AG04450 (cell line): ENCODE measurements at regions not wholly inside any gene's neighbourhood (a gene's known extent, or its start where the extent isn't known, plus 50 kb on each side); places are given as distances from the start of the nearest gene placed in this dataset.

Source experiments
- CTCF ChIA-PET: fragments of 300-600, 350-600 bp; formaldehyde crosslinking; extraction: SDS; loops from one replicate; lab custom pipeline; 2022; ENCODE audit warnings: antibody characterized with exemption, inconsistent platforms; lab: Charles Lee
- POLR2A ChIA-PET: fragments of 350-600 bp; formaldehyde crosslinking; extraction: SDS; loops from one replicate; lab custom pipeline; 2021; ENCODE audit warnings: antibody characterized with exemption, inconsistent platforms; lab: Yijun Ruan, JAX
- DNase-seq: peaks from one replicate; pipeline ENCODE4 v3.0.0-alpha.2; 2011; ENCODE audit warnings: low read depth, low spot score
- H3K27ac ChIP-seq: one replicate; pipeline ENCODE4 v1.5.1; 2012; ENCODE audit warnings: low read depth, low read length, control low read depth
- H3K27me3 ChIP-seq: one replicate; pipeline ENCODE4 v1.6.0; 2012; ENCODE audit warnings: low read length; ENCODE audit not compliant: control insufficient read depth, insufficient read depth
- H3K4me3 ChIP-seq: 2 replicates; pipeline ENCODE4 v1.5.1; 2011; ENCODE audit warnings: mild to moderate bottlenecking, low read depth, low read length, control low read depth
- H3K9me3 ChIP-seq: 2 replicates; pipeline ENCODE4 v1.5.1; 2012; ENCODE audit warnings: low read length; ENCODE audit not compliant: control insufficient read depth, insufficient read depth
- TF ChIP-seq, protein P1 (sequence below): IDR thresholded peaks from 2 replicates; pipeline ENCODE4 v1.5.1; 2011; ENCODE audit warnings: low read depth, low read length, control low read depth, inconsistent platforms

DNA sequence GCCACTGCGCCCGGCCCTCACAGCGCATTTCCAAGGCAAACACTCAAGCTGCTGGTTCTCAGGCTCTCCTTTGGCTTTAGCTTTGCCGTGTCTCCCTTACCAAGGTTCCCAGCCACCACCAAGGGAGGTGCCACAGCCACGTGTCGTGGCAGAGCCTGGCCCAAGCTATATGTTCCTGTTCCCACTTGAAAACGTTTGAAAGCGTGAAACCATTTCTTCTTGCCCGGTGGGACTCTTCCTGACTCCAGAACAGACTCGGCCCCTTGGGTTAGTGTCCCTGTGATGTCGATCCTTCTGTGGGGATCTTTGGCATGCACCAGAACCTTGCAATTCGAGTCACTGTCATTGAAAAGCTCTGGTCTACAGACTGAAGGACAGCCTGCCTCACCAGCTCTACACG, 147.9 kb downstream of the HSD17B3 start:
- H3K27me3 ChIP-seq: peaks cover 36% of the 10 kb centered on the region
- no peak overlapping the region for H3K27ac ChIP-seq
- no peak for DNase-seq
- TF ChIP-seq, protein P1, sequence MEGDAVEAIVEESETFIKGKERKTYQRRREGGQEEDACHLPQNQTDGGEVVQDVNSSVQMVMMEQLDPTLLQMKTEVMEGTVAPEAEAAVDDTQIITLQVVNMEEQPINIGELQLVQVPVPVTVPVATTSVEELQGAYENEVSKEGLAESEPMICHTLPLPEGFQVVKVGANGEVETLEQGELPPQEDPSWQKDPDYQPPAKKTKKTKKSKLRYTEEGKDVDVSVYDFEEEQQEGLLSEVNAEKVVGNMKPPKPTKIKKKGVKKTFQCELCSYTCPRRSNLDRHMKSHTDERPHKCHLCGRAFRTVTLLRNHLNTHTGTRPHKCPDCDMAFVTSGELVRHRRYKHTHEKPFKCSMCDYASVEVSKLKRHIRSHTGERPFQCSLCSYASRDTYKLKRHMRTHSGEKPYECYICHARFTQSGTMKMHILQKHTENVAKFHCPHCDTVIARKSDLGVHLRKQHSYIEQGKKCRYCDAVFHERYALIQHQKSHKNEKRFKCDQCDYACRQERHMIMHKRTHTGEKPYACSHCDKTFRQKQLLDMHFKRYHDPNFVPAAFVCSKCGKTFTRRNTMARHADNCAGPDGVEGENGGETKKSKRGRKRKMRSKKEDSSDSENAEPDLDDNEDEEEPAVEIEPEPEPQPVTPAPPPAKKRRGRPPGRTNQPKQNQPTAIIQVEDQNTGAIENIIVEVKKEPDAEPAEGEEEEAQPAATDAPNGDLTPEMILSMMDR: no peak
- ChIA-PET POLR2A (no interaction called here), CTCF (no interaction called here)
- H3K4me3 ChIP-seq: no peak overlapping the region
- H3K9me3 ChIP-seq: no peaks in the 10 kb centered on the region

DNA sequence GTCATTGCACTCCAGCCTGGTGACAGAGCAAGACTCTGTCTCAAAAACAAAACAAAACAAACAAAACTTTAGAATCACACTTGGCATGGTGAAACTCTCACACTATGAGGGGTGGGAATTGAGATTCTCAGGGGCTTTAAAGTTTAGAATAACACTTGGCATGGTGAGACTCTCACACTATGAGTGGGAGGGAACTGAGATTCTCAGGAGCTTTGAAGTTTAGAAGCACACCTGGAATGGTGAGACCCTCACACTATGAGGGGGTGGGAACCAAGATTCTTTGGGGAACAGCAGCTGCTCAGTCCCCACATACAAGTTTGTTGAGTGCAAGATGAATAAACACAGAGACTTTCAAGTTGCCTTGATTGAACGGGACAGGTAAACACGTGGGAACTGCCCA, 149.4 kb downstream of the HSD17B3 start:
- H3K9me3 ChIP-seq: no peaks in the 10 kb centered on the region
- peaks cover 30% of the 10 kb centered on the region for H3K27me3 ChIP-seq
- no peak overlapping the region for H3K4me3 ChIP-seq
- H3K27ac ChIP-seq: no peak overlapping the region
- TF ChIP-seq, protein P1: no peak
- CTCF ChIA-PET: interaction anchor here (1.2 kb wide), 1 partner anchor 65 kb away, joined by 3 read pairs; no protein-coding TSS in a partner anchor
- POLR2A ChIA-PET: no interaction called here
- no peak for DNase-seq

DNA sequence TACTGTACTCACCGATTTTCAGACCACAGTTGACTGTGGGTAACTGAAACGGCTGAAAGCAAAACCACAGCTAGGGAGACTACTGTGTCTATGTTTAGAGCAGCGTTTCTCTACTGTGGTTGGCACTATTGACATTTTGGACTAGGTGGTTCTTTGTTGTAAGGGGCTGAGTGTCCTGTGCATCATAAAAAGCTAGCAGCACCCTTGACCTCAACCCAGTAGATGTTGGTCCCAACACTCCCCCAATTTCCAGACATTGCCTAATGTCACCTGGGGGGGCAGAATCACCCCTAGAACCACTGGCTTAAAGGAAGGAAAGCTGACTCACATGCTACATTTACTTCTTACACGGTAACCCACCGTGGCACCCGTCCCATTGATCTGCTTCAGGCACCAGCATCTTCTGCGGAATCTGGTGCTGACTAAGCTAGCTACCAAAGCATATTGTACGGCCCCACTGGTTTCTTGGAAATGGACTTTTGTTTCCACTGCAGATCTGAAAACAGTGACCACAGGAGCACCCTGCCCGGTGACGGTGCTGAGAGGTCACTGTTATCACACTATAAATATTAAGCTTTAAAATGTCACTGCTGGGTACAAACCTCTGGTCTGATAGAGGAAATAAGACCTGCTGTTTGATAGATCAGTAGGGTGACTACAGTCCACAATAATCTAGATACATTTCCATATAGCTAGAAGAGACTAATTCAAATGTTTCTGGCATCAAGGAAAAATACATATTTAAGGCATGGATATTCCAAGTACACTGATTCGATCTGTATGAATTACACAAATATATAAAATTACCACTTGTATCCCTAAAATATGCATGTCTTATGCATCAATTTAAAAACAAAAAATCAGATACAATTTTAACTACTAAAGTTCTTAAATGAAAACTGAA, 151.4 kb downstream of the HSD17B3 start:
- no peak for DNase-seq
- Histone ChIP-seq H3K27me3 (peaks cover 23% of the 10 kb centered on the region), H3K4me3 (no peak overlapping the region), H3K27ac (no peak overlapping the region), H3K9me3 (no peaks in the 10 kb centered on the region)
- ChIA-PET CTCF (no interaction called here), POLR2A (no interaction called here)
- TF ChIP-seq, protein P1: no peak

DNA sequence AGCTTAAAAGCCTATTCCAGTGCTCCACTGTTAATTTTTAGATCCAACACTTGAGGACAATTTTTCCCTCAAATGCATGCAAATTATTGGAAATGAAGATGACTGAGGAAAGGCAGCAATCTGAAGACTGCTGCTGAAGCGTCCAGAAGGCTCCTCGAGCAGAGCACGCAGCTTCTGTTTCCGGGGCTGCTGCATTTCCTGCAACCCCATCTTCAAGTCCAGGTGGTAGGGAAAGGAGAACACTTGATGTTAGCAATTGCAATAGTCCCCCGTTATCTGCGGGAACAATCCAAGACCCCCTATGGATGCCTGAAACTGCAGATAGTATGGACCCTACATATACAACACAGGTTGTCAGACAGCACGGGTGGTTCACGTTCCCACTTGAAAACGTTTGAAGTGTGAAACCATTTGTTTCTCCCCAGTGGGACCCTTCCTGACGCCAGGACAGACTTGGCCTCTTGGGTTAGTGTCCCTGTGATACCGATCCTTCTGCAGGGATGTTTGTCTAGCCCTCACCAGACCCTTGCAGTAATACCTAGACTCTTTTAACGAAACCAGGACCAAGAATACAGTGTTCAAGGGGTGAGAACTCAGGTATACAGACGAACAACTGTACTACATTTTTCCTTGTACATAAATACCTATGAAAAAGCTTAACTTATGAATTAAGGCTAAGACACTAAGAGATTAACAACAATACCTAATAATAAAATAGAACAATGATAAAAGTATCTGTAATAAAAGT, 152.3 kb downstream of the HSD17B3 start:
- peaks cover 24% of the 10 kb centered on the region for H3K27me3 ChIP-seq
- no peak overlapping the region for H3K4me3 ChIP-seq
- no peaks in the 10 kb centered on the region for H3K9me3 ChIP-seq
- ChIA-PET POLR2A (no interaction called here), CTCF (no interaction called here)
- TF ChIP-seq, protein P1: no peak
- no peak overlapping the region for H3K27ac ChIP-seq
- DNase-seq: no peak
